OCI-LY7 (cell line): ENCODE measurements at regions not wholly inside any gene's neighbourhood (a gene's known extent, or its start where the extent isn't known, plus 50 kb on each side); places are given as distances from the start of the nearest gene placed in this dataset.

ENCODE experiments used
- CTCF ChIP-seq: fragments of 200-600 bp; sonication (generic); conservative IDR thresholded peaks from 2 replicates; pipeline ENCODE4 v1.5.1; 2014; ENCODE audit warnings: mild to moderate bottlenecking, antibody characterized with exemption, low read length, moderate library complexity, mixed read lengths
- EZH2phosphoT487 ChIP-seq: fragments of 200-600 bp; sonication (generic); IDR thresholded peaks from 2 replicates; pipeline ENCODE4 v1.6.1; 2018; ENCODE audit warnings: low read depth, borderline replicate concordance, mild to moderate bottlenecking, mixed run types, antibody characterized with exemption, low read length, moderate library complexity, mixed read lengths

GRCh38 chr4:181606300-181606699, 636.9 kb upstream of the TENM3 start:
- no peak for TF ChIP-seq CTCF
- TF ChIP-seq EZH2phosphoT487, result no peak
